Activated CD4-positive, alpha-beta memory T cell treated with anti-CD3 and anti-CD28 coated beads for 36 hours (primary cell): ENCODE measurements at regions not wholly inside any gene's neighbourhood (a gene's known extent, or its start where the extent isn't known, plus 50 kb on each side); places are given as distances from the start of the nearest gene placed in this dataset.
"Not testable (repeated sequence)": the region's sequence is repeated elsewhere in the genome, so short reads cannot be mapped to it uniquely, and the experiment has no call there.

ENCODE experiments used
- CTCF ChIA-PET: fragments of 350-600 bp; sonication (Branson Sonifier 250); formaldehyde crosslinking; loops from one replicate; lab custom pipeline; 2021; ENCODE audit warnings: antibody characterized with exemption, inconsistent platforms; lab: Charles Lee
- POLR2A ChIA-PET: fragments of 350-600 bp; sonication (Branson Sonifier 250); formaldehyde crosslinking; loops from one replicate; lab custom pipeline; 2021; ENCODE audit warnings: antibody characterized with exemption; lab: Charles Lee
- DNase-seq: peaks from one replicate; pipeline ENCODE4 v3.0.0-alpha.2; 2020
- H3K27ac Mint-ChIP-seq: one replicate; pipeline ENCODE4 v1.8.0; 2021; ENCODE audit warnings: mixed read lengths
- H3K27me3 Mint-ChIP-seq: one replicate; pipeline ENCODE4 v1.8.0; 2021; ENCODE audit warnings: mixed read lengths
- H3K36me3 Mint-ChIP-seq: one replicate; pipeline ENCODE4 v1.8.0; 2021; ENCODE audit warnings: mixed read lengths
- H3K4me1 Mint-ChIP-seq: one replicate; pipeline ENCODE4 v1.8.0; 2021; ENCODE audit warnings: low read depth, mixed read lengths
- H3K4me3 Mint-ChIP-seq: one replicate; pipeline ENCODE4 v1.8.0; 2021; ENCODE audit warnings: mild to moderate bottlenecking, mixed read lengths
- H3K9me3 Mint-ChIP-seq: one replicate; pipeline ENCODE4 v1.8.0; 2021; ENCODE audit warnings: mixed read lengths
- intact Hi-C: fragments of 100-400 bp; cut with micrococcal nuclease; formaldehyde crosslinking; loops from one replicate; pipeline ENCODE4 v1.15.1; 2023

GRCh38 chr13:71015021-71015420 lies 852.0 kb downstream of the DACH1 start:
- Mint-ChIP-seq H3K4me1 (no peaks in the 10 kb centered on the region), H3K9me3 (no peaks in the 10 kb centered on the region), H3K4me3 (no peak overlapping the region), H3K27ac (no peak overlapping the region), H3K27me3 (no peaks in the 10 kb centered on the region), H3K36me3 (no peaks in the 10 kb centered on the region)
- POLR2A ChIA-PET = no interaction called here
- no peak for DNase-seq
- intact Hi-C loops = no loop called here
- CTCF ChIA-PET = no interaction called here

- CTCF ChIA-PET = no interaction called here
- no peaks in the 10 kb centered on the region for H3K27me3 Mint-ChIP-seq
- POLR2A ChIA-PET = no interaction called here
- no peak overlapping the region for H3K4me3 Mint-ChIP-seq
- no peaks in the 10 kb centered on the region for H3K36me3 Mint-ChIP-seq
- intact Hi-C loops = no loop called here
- H3K9me3 Mint-ChIP-seq = no peaks in the 10 kb centered on the region
- H3K27ac Mint-ChIP-seq = no peak overlapping the region
- DNase-seq = no peak
- H3K4me1 Mint-ChIP-seq = no peaks in the 10 kb centered on the region
Observed at GRCh38 chr13:71005919-71006318, 861.1 kb downstream of the DACH1 start.

- Mint-ChIP-seq H3K4me1 (no peaks in the 10 kb centered on the region), H3K4me3 (no peak overlapping the region), H3K9me3 (no peaks in the 10 kb centered on the region), H3K27me3 (no peaks in the 10 kb centered on the region), H3K36me3 (no peaks in the 10 kb centered on the region), H3K27ac (no peak overlapping the region)
- ChIA-PET CTCF (no interaction called here), POLR2A (no interaction called here)
- DNase-seq = no peak
- intact Hi-C loops = no loop called here
Observed at GRCh38 chr13:70995338-70995737, 871.7 kb downstream of the DACH1 start.

GRCh38 chr13:70994191-70994590 lies 872.8 kb downstream of the DACH1 start:
- CTCF ChIA-PET = no interaction called here
- Mint-ChIP-seq H3K27ac (no peak overlapping the region), H3K9me3 (no peaks in the 10 kb centered on the region), H3K4me3 (no peak overlapping the region), H3K27me3 (no peaks in the 10 kb centered on the region), H3K4me1 (no peaks in the 10 kb centered on the region), H3K36me3 (no peaks in the 10 kb centered on the region)
- POLR2A ChIA-PET = no interaction called here
- intact Hi-C loops = no loop called here
- DNase-seq = no peak

GRCh38 chr13:70987043-70987442 lies 878.8 kb upstream of the KLHL1 start:
- intact Hi-C loops = no loop called here

GRCh38 chr13:70985371-70985770 lies 877.1 kb upstream of the KLHL1 start:
- Mint-ChIP-seq H3K27me3 (no peaks in the 10 kb centered on the region), H3K9me3 (peaks cover 3% of the 10 kb centered on the region), H3K4me3 (no peak overlapping the region), H3K36me3 (no peaks in the 10 kb centered on the region), H3K4me1 (no peaks in the 10 kb centered on the region), H3K27ac (no peak overlapping the region)
- ChIA-PET POLR2A (interaction anchor here (0.6 kb wide), 1 partner anchor 166 kb away, joined by 4 read pairs; no protein-coding TSS in a partner anchor), CTCF (no interaction called here)
- intact Hi-C loops = no loop called here
- no peak for DNase-seq

More at GRCh38 chr13:70987043-70987442, 878.8 kb upstream of the KLHL1 start:
- Mint-ChIP-seq H3K9me3 (peaks cover 3% of the 10 kb centered on the region), H3K27ac (no peak overlapping the region), H3K36me3 (no peaks in the 10 kb centered on the region), H3K27me3 (no peaks in the 10 kb centered on the region), H3K4me3 (no peak overlapping the region), H3K4me1 (no peaks in the 10 kb centered on the region)
- no peak for DNase-seq
- POLR2A ChIA-PET = no interaction called here
- CTCF ChIA-PET = no interaction called here

- H3K36me3 Mint-ChIP-seq, H3K4me1 Mint-ChIP-seq, H3K4me3 Mint-ChIP-seq, H3K27ac Mint-ChIP-seq, POLR2A ChIA-PET, H3K27me3 Mint-ChIP-seq, CTCF ChIA-PET, H3K9me3 Mint-ChIP-seq, intact Hi-C loops, DNase-seq: not testable (repeated sequence)
Observed at GRCh38 chr13:70981219-70981618, 873.0 kb upstream of the KLHL1 start.

GRCh38 chr13:70969321-70969720 lies 861.1 kb upstream of the KLHL1 start:
- Mint-ChIP-seq H3K36me3 (no peaks in the 10 kb centered on the region), H3K4me3 (no peak overlapping the region), H3K4me1 (no peaks in the 10 kb centered on the region), H3K27me3 (no peaks in the 10 kb centered on the region), H3K27ac (no peak overlapping the region), H3K9me3 (peaks cover 2% of the 10 kb centered on the region)
- ChIA-PET CTCF (no interaction called here), POLR2A (no interaction called here)
- DNase-seq = no peak
- intact Hi-C loops = no loop called here

GRCh38 chr13:70967564-70967963 lies 859.3 kb upstream of the KLHL1 start:
- Mint-ChIP-seq H3K27me3 (no peaks in the 10 kb centered on the region), H3K9me3 (no peaks in the 10 kb centered on the region), H3K36me3 (no peaks in the 10 kb centered on the region), H3K4me1 (no peaks in the 10 kb centered on the region), H3K27ac (no peak overlapping the region), H3K4me3 (no peak overlapping the region)
- no peak for DNase-seq
- intact Hi-C loops = no loop called here
- CTCF ChIA-PET = no interaction called here
- POLR2A ChIA-PET = no interaction called here

- H3K4me1 Mint-ChIP-seq = no peaks in the 10 kb centered on the region
- intact Hi-C loops = loop anchor here (5.0 kb wide), 1 partner anchor 343 kb away; no protein-coding TSS in a partner anchor
- no peaks in the 10 kb centered on the region for H3K9me3 Mint-ChIP-seq
- H3K27me3 Mint-ChIP-seq = no peaks in the 10 kb centered on the region
- ChIA-PET POLR2A (no interaction called here), CTCF (no interaction called here)
- H3K27ac Mint-ChIP-seq = no peak overlapping the region
- DNase-seq = no peak
- no peak overlapping the region for H3K4me3 Mint-ChIP-seq
- no peaks in the 10 kb centered on the region for H3K36me3 Mint-ChIP-seq
Observed at GRCh38 chr13:70964874-70965273, 856.6 kb upstream of the KLHL1 start.

- intact Hi-C loops = loop anchor here (5.0 kb wide), 1 partner anchor 342 kb away; no protein-coding TSS in a partner anchor
- H3K9me3 Mint-ChIP-seq = no peaks in the 10 kb centered on the region
- H3K27ac Mint-ChIP-seq = no peak overlapping the region
- ChIA-PET POLR2A (no interaction called here), CTCF (no interaction called here)
- no peaks in the 10 kb centered on the region for H3K27me3 Mint-ChIP-seq
- H3K4me1 Mint-ChIP-seq = no peaks in the 10 kb centered on the region
- H3K4me3 Mint-ChIP-seq = no peak overlapping the region
- no peaks in the 10 kb centered on the region for H3K36me3 Mint-ChIP-seq
- no peak for DNase-seq
Observed at GRCh38 chr13:70964124-70964523, 855.9 kb upstream of the KLHL1 start.

GRCh38 chr13:70960841-70961443 lies 852.7 kb upstream of the KLHL1 start:
- ChIA-PET CTCF (no interaction called here), POLR2A (no interaction called here)
- Mint-ChIP-seq H3K4me1 (no peaks in the 10 kb centered on the region), H3K27me3 (no peaks in the 10 kb centered on the region), H3K36me3 (no peaks in the 10 kb centered on the region), H3K9me3 (no peaks in the 10 kb centered on the region), H3K4me3 (no peak overlapping the region), H3K27ac (no peak overlapping the region)
- intact Hi-C loops = loop anchor here (5.0 kb wide), 1 partner anchor 339 kb away; no protein-coding TSS in a partner anchor
- DNase-seq = no peak

GRCh38 chr13:70959035-70959775 lies 851.0 kb upstream of the KLHL1 start:
- DNase-seq = no peak
- H3K36me3 Mint-ChIP-seq = no peaks in the 10 kb centered on the region
- H3K9me3 Mint-ChIP-seq = no peaks in the 10 kb centered on the region
- H3K4me3 Mint-ChIP-seq = no peak overlapping the region
- no peaks in the 10 kb centered on the region for H3K4me1 Mint-ChIP-seq
- POLR2A ChIA-PET = no interaction called here
- no peak overlapping the region for H3K27ac Mint-ChIP-seq
- CTCF ChIA-PET = no interaction called here
- no peaks in the 10 kb centered on the region for H3K27me3 Mint-ChIP-seq
- intact Hi-C loops = no loop called here
